ENCODE measurements at regions not wholly inside any gene's neighbourhood (a gene's known extent, or its start where the extent isn't known, plus 50 kb on each side); places are given as distances from the start of the nearest gene placed in this dataset.

DNA sequence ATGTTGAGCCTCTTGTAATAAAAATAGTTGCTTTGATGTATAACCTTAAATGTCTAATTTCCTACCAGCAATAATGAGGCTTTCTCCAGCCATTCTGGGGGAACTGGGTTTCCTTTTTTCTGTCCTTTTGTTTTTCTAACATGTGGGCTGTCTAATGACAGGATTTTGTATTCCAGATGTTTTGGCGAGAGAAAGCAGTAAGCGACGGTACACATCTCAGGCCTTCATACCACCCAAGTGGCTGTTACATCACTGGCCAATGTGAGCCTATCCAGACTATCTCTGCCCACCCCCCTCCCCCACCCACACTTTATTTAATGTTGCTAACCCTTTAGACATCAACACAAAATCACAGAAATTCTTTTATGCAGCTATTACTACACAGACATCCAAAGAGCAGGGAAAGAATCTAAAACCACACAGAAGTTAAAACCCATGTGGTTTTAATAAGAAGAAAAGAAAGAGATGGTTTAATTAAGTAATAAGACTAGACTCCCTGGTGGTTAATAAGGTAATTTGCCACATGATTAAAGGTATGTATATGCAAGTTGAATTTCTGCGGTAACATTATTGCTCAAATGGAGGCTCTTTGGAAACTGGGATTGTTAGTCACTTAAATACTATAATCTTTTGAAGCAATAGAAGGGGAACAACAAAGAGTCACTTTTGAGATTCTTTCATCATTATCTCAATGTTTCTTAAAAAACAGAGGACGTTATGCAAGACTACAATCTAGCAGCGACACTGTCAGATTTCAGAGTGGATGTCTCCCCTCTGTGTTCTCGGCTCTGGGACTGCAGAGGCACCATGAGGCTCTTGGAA lies 365.1 kb downstream of the ENC1 start (continued):
- TF ChIP-seq, protein P1, sequence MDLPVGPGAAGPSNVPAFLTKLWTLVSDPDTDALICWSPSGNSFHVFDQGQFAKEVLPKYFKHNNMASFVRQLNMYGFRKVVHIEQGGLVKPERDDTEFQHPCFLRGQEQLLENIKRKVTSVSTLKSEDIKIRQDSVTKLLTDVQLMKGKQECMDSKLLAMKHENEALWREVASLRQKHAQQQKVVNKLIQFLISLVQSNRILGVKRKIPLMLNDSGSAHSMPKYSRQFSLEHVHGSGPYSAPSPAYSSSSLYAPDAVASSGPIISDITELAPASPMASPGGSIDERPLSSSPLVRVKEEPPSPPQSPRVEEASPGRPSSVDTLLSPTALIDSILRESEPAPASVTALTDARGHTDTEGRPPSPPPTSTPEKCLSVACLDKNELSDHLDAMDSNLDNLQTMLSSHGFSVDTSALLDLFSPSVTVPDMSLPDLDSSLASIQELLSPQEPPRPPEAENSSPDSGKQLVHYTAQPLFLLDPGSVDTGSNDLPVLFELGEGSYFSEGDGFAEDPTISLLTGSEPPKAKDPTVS (IDR thresholded peaks at IDR 0.05; ENCODE audit: low read depth, low read length), result no peak
- no peak for TF ChIP-seq EP300 (IDR thresholded peaks at IDR 0.05; ENCODE audit: borderline replicate concordance in 1 of 2, control insufficient read depth in 1 of 2, low read depth in 2 of 2, low read length in 2 of 2)
- TF ChIP-seq, protein P2, sequence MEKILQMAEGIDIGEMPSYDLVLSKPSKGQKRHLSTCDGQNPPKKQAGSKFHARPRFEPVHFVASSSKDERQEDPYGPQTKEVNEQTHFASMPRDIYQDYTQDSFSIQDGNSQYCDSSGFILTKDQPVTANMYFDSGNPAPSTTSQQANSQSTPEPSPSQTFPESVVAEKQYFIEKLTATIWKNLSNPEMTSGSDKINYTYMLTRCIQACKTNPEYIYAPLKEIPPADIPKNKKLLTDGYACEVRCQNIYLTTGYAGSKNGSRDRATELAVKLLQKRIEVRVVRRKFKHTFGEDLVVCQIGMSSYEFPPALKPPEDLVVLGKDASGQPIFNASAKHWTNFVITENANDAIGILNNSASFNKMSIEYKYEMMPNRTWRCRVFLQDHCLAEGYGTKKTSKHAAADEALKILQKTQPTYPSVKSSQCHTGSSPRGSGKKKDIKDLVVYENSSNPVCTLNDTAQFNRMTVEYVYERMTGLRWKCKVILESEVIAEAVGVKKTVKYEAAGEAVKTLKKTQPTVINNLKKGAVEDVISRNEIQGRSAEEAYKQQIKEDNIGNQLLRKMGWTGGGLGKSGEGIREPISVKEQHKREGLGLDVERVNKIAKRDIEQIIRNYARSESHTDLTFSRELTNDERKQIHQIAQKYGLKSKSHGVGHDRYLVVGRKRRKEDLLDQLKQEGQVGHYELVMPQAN (conservative IDR thresholded peaks at IDR 0.05), result no peak

DNA sequence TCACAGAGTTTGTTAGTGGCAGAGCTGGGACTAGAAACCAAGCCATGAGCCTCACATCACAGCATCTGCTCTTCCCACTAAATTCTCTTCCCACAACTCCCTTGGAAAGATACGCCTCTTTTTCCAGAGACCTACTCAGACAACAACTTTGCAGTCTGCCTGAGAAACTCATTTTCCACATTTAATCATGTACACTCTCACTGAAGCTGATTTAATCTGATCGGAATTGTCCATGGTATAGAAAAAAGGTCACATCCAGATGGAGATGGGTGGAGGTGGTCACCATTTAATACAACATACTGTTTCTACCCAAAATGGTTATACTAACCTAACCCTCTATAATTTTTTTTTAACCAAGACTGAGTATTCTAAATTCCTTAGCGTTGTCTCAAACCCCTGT lies 366.2 kb downstream of the ENC1 start:
- 53% methylated on average over 3 of the region's 3 CpGs for WGBS (ENCODE audit: insufficient coverage, insufficient replicate concordance, low lambda C conversion rate, missing lambda C conversion rate)
- Histone ChIP-seq H3K4me3 (no peak overlapping the region), H3K4me1 (ENCODE audit: control insufficient read depth, insufficient read depth, low read length) (no peaks in the 10 kb centered on the region), H3K9me3 (replicated peaks; ENCODE audit: control insufficient read depth, insufficient read depth, low read length) (no peaks in the 10 kb centered on the region), H2AFZ (ENCODE audit: control insufficient read depth, low read depth, low read length) (no peak overlapping the region), H4K20me1 (ENCODE audit: control insufficient read depth, insufficient read depth) (no peaks in the 10 kb centered on the region), H3K27me3 (replicated peaks in 1 of 2; ENCODE audit: control insufficient read depth in 2 of 2, insufficient read depth in 2 of 2, low read length in 1 of 2) (no peaks in the 10 kb centered on the region), H3K36me3 (ENCODE audit: control insufficient read depth in 2 of 2, insufficient read depth in 2 of 2, low read length in 1 of 2) (no peaks in the 10 kb centered on the region), H3K9ac (ENCODE audit: control insufficient read depth, insufficient read depth, low read length) (no peak overlapping the region), H3K27ac (ENCODE audit: control insufficient read depth, insufficient read depth) (no peak overlapping the region), H3K79me2 (ENCODE audit: control insufficient read depth, insufficient read depth, low read length) (no peaks in the 10 kb centered on the region), H3K4me2 (ENCODE audit: control insufficient read depth, insufficient read depth) (no peak overlapping the region)
- RAD21 ChIA-PET (ENCODE audit: unreplicated experiment), result no interaction called here
- CTCF ChIA-PET, result no interaction called here
- BruUV-seq (replicated peaks), result no TSS peak
- POLR2A ChIA-PET, result no interaction called here
- intact Hi-C loops (cut with micrococcal nuclease; ENCODE audit: unreplicated experiment), result no loop called here
- ATAC-seq (no peak), FAIRE-seq (no peak), DNase-seq (ENCODE audit: low read depth, low spot score) (no peak)
- SMC1A ChIA-PET (ENCODE audit: uncharacterized antibody, unreplicated experiment), result interaction anchor here (0.7 kb wide), 1 partner anchor 126 kb away, joined by 3 read pairs; no protein-coding TSS in a partner anchor
- in situ Hi-C loops (cut with MboI), result no loop called here
- TF ChIP-seq BRCA1 (IDR thresholded peaks at IDR 0.05; ENCODE audit: low read depth, low read length) (no peak), MXI1 (IDR thresholded peaks at IDR 0.05; ENCODE audit: low read depth, low read length) (no peak), ZNF207 (IDR thresholded peaks at IDR 0.05; ENCODE audit: borderline replicate concordance) (no peak), RAD21 (IDR thresholded peaks at IDR 0.05; ENCODE audit: insufficient read depth, low read depth, low read length) (no peak)
- TF ChIP-seq, protein P3, sequence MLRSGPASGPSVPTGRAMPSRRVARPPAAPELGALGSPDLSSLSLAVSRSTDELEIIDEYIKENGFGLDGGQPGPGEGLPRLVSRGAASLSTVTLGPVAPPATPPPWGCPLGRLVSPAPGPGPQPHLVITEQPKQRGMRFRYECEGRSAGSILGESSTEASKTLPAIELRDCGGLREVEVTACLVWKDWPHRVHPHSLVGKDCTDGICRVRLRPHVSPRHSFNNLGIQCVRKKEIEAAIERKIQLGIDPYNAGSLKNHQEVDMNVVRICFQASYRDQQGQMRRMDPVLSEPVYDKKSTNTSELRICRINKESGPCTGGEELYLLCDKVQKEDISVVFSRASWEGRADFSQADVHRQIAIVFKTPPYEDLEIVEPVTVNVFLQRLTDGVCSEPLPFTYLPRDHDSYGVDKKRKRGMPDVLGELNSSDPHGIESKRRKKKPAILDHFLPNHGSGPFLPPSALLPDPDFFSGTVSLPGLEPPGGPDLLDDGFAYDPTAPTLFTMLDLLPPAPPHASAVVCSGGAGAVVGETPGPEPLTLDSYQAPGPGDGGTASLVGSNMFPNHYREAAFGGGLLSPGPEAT (IDR thresholded peaks at IDR 0.05; ENCODE audit: low read depth), result no peak
- TF ChIP-seq, protein P4, sequence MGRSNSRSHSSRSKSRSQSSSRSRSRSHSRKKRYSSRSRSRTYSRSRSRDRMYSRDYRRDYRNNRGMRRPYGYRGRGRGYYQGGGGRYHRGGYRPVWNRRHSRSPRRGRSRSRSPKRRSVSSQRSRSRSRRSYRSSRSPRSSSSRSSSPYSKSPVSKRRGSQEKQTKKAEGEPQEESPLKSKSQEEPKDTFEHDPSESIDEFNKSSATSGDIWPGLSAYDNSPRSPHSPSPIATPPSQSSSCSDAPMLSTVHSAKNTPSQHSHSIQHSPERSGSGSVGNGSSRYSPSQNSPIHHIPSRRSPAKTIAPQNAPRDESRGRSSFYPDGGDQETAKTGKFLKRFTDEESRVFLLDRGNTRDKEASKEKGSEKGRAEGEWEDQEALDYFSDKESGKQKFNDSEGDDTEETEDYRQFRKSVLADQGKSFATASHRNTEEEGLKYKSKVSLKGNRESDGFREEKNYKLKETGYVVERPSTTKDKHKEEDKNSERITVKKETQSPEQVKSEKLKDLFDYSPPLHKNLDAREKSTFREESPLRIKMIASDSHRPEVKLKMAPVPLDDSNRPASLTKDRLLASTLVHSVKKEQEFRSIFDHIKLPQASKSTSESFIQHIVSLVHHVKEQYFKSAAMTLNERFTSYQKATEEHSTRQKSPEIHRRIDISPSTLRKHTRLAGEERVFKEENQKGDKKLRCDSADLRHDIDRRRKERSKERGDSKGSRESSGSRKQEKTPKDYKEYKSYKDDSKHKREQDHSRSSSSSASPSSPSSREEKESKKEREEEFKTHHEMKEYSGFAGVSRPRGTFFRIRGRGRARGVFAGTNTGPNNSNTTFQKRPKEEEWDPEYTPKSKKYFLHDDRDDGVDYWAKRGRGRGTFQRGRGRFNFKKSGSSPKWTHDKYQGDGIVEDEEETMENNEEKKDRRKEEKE (IDR thresholded peaks at IDR 0.05), result no peak
- TF ChIP-seq, protein P5, sequence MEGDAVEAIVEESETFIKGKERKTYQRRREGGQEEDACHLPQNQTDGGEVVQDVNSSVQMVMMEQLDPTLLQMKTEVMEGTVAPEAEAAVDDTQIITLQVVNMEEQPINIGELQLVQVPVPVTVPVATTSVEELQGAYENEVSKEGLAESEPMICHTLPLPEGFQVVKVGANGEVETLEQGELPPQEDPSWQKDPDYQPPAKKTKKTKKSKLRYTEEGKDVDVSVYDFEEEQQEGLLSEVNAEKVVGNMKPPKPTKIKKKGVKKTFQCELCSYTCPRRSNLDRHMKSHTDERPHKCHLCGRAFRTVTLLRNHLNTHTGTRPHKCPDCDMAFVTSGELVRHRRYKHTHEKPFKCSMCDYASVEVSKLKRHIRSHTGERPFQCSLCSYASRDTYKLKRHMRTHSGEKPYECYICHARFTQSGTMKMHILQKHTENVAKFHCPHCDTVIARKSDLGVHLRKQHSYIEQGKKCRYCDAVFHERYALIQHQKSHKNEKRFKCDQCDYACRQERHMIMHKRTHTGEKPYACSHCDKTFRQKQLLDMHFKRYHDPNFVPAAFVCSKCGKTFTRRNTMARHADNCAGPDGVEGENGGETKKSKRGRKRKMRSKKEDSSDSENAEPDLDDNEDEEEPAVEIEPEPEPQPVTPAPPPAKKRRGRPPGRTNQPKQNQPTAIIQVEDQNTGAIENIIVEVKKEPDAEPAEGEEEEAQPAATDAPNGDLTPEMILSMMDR (IDR thresholded peaks at IDR 0.05 in 2 of 3, conservative IDR thresholded peaks at IDR 0.05 in 1 of 3; ENCODE audit: control insufficient read depth in 2 of 3, extremely low read depth in 1 of 3, insufficient read depth in 1 of 3, low read depth in 3 of 3, low read length in 3 of 3), result no peak
